Activated CD4-positive, alpha-beta memory T cell treated with anti-CD3 and anti-CD28 coated beads, Interleukin-2, amount 10 ng/mL, durations not matched to agents 7 days and 5 days (primary cell): ENCODE measurements at regions not wholly inside any gene's neighbourhood (a gene's known extent, or its start where the extent isn't known, plus 50 kb on each side); places are given as distances from the start of the nearest gene placed in this dataset.
"Not testable (repeated sequence)": the region's sequence is repeated elsewhere in the genome, so short reads cannot be mapped to it uniquely, and the experiment has no call there.

ENCODE experiments used
- CTCF ChIA-PET: fragments of 350-600 bp; sonication (Branson Sonifier 250); formaldehyde crosslinking; loops from one replicate; lab custom pipeline; 2021; ENCODE audit warnings: antibody characterized with exemption, inconsistent platforms; lab: Charles Lee
- POLR2A ChIA-PET: fragments of 350-600 bp; sonication (Branson Sonifier 250); formaldehyde crosslinking; loops from one replicate; lab custom pipeline; 2021; ENCODE audit warnings: antibody characterized with exemption; lab: Charles Lee
- DNase-seq: peaks from one replicate; pipeline ENCODE4 v3.0.0-alpha.2; 2020
- H3K27ac Mint-ChIP-seq: one replicate; pipeline ENCODE4 v1.8.0; 2021; ENCODE audit warnings: mild to moderate bottlenecking, mixed read lengths
- H3K27me3 Mint-ChIP-seq: one replicate; pipeline ENCODE4 v1.8.0; 2021; ENCODE audit warnings: mixed read lengths
- H3K36me3 Mint-ChIP-seq: one replicate; pipeline ENCODE4 v1.8.0; 2021; ENCODE audit warnings: low read depth, mixed read lengths
- H3K4me1 Mint-ChIP-seq: one replicate; pipeline ENCODE4 v1.8.0; 2021; ENCODE audit warnings: mixed read lengths
- H3K4me3 Mint-ChIP-seq: one replicate; pipeline ENCODE4 v1.8.0; 2021; ENCODE audit warnings: mild to moderate bottlenecking, mixed read lengths
- H3K9me3 Mint-ChIP-seq: one replicate; pipeline ENCODE4 v1.8.0; 2021; ENCODE audit warnings: mixed read lengths

- H3K9me3 Mint-ChIP-seq: not testable (repeated sequence)
These were observed 837.5 kb upstream of the DEFB115 start for GRCh38 chr20:30419871-30420420.

More at GRCh38 chr20:30419871-30420420, 837.5 kb upstream of the DEFB115 start:
- H3K27ac Mint-ChIP-seq, H3K4me3 Mint-ChIP-seq, H3K4me1 Mint-ChIP-seq, H3K27me3 Mint-ChIP-seq, DNase-seq, H3K36me3 Mint-ChIP-seq, CTCF ChIA-PET, POLR2A ChIA-PET: not testable (repeated sequence)
